H1 (cell line): ENCODE measurements at regions not wholly inside any gene's neighbourhood (a gene's known extent, or its start where the extent isn't known, plus 50 kb on each side); places are given as distances from the start of the nearest gene placed in this dataset.

Source experiments
- ATF2 ChIP-seq: IDR thresholded peaks from 2 replicates; pipeline ENCODE4 v1.6.1; 2012; ENCODE audit warnings: low read length, inconsistent platforms
- KDM4A ChIP-seq: IDR thresholded peaks from one replicate; pipeline ENCODE4 v1.7.1; 2012; ENCODE audit warnings: low read depth, mild to moderate bottlenecking, moderate library complexity, low read length, inconsistent platforms; ENCODE audit not compliant: severe bottlenecking
- POU5F1 ChIP-seq: IDR thresholded peaks from 2 replicates; pipeline ENCODE4 v1.6.1; 2011; ENCODE audit warnings: low read depth, mild to moderate bottlenecking, low read length, moderate library complexity
- SP1 ChIP-seq: IDR thresholded peaks from 2 replicates; pipeline ENCODE4 v1.6.1; 2011; ENCODE audit warnings: low read depth, low read length
- SRF ChIP-seq: IDR thresholded peaks from 2 replicates; pipeline ENCODE4 v1.6.1; 2011; ENCODE audit warnings: mild to moderate bottlenecking, low read depth, low read length, moderate library complexity

GRCh38 chr4:65791111-65791811 lies 121.0 kb upstream of the EPHA5 start (continued):
- TF ChIP-seq ATF2 = no peak
- TF ChIP-seq SRF = no peak
- TF ChIP-seq KDM4A = no peak
- TF ChIP-seq POU5F1 = no peak
- TF ChIP-seq SP1 = no peak
